Memory B cell (primary cell): ENCODE measurements at regions not wholly inside any gene's neighbourhood (a gene's known extent, or its start where the extent isn't known, plus 50 kb on each side); places are given as distances from the start of the nearest gene placed in this dataset.

Source experiments
- ATAC-seq: fragments of 150-1000 bp; cut with Tn5 transposase; 2 replicates; pipeline ENCODE4 v1.10.0; 2021; ENCODE audit warnings: low read depth, mild to moderate bottlenecking, moderate library complexity
- DNase-seq, 2 donors: peaks; one replicate each; pipeline ENCODE4 v3.0.0; 2022; ENCODE audit warnings: low spot score in 2 of 2
- H3K27ac Mint-ChIP-seq: one replicate; pipeline ENCODE4 v1.8.0; 2022; ENCODE audit warnings: mild to moderate bottlenecking, moderate library complexity, mixed read lengths
- H3K27me3 Mint-ChIP-seq: one replicate; pipeline ENCODE4 v1.8.0; 2022; ENCODE audit warnings: mixed read lengths
- H3K36me3 Mint-ChIP-seq: one replicate; pipeline ENCODE4 v1.8.0; 2022; ENCODE audit warnings: mild to moderate bottlenecking, mixed read lengths
- H3K4me1 Mint-ChIP-seq: one replicate; pipeline ENCODE4 v1.8.0; 2022; ENCODE audit warnings: mixed read lengths
- H3K4me3 Mint-ChIP-seq: one replicate; pipeline ENCODE4 v1.8.0; 2022; ENCODE audit warnings: mild to moderate bottlenecking, moderate library complexity, mixed read lengths
- H3K9me3 Mint-ChIP-seq: one replicate; pipeline ENCODE4 v1.8.0; 2022; ENCODE audit warnings: mixed read lengths

DNA sequence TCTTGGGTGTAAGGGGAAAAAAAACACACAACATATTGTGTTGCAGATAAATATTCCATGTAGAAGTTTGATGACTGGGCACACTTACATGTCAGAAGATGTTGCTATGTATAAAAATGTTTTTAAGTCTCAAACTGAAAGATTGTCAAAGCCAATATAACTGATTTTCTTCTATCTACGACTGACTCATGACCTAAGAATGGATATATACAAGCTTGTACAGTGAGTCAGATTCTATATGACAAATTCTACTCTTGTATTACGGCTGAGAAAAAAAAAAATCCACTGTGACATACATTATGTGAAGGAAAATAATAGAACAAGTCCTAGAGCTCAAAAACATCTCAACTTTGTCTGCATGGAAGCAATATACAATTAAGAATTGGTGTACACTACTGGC, 343.0 kb upstream of the PCDH15 start:
- Mint-ChIP-seq H3K9me3 (no peaks in the 10 kb centered on the region), H3K27me3 (no peaks in the 10 kb centered on the region), H3K36me3 (no peaks in the 10 kb centered on the region), H3K4me3 (no peak overlapping the region), H3K4me1 (no peaks in the 10 kb centered on the region), H3K27ac (no peak overlapping the region)
- ATAC-seq (no peak), DNase-seq (no peak)

DNA sequence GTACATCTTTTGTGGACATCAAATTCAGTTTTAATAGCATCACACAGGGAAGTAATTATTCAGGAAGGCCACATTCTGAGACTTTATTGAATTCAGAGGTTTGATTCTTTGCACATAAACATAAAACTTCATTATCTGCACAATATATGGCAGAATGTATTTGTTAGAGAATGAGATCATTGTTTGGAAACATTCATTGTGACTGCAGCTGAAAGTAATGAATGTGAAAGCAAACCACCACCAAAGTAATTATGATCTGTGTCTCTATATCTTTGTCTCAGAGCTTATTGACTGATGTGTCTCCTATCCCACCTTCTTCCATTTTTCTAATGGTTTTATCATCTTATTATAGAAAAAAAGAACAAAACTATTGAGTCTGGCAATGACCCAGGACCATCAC, 340.9 kb upstream of the PCDH15 start:
- Mint-ChIP-seq H3K36me3 (no peaks in the 10 kb centered on the region), H3K27me3 (no peaks in the 10 kb centered on the region), H3K4me3 (no peak overlapping the region), H3K27ac (no peak overlapping the region), H3K9me3 (peaks cover 1% of the 10 kb centered on the region), H3K4me1 (no peaks in the 10 kb centered on the region)
- ATAC-seq (no peak), DNase-seq (no peak)

DNA sequence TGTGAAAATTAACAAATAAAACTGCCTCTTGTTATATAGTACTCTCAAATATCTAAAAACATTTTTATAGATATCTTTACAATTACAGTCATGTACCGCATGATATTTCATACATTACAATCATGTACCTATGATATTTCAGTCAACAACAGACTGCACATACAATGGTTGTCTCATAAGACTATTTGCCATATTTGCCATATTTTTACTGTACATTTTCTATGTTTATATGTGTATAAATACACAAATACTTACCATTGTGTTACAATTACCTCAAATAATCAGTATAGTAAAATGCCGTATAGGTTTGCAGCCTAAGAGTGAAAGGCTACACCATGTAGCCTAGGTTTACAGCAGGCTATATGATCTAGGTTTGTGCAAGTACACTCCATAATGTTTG, 336.0 kb upstream of the PCDH15 start:
- ATAC-seq (no peak), DNase-seq (no peak)
- no peaks in the 10 kb centered on the region for H3K36me3 Mint-ChIP-seq
- H3K27me3 Mint-ChIP-seq: no peaks in the 10 kb centered on the region
- H3K4me3 Mint-ChIP-seq: no peak overlapping the region
- peaks cover 1% of the 10 kb centered on the region for H3K9me3 Mint-ChIP-seq
- no peaks in the 10 kb centered on the region for H3K4me1 Mint-ChIP-seq
- no peak overlapping the region for H3K27ac Mint-ChIP-seq

DNA sequence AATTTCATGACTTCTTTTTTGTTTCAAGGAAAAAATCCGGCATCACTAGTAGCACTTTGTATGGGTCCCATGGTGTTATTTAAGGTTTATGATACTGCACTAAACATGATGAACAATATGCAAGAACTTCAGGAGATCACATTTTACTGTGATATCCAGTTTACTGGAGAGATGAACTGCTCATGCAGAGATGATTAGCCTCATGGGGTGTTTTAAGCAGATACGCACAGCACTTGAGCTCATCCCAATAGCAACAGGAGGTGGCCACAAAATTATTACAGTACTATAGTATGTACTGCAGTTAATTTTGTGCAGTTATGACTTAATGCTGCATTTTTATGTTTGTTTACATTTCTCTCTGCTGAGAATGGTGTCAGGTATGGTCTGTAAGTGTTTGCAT, 303.7 kb upstream of the PCDH15 start:
- H3K27ac Mint-ChIP-seq: no peak overlapping the region
- no peaks in the 10 kb centered on the region for H3K36me3 Mint-ChIP-seq
- no peaks in the 10 kb centered on the region for H3K9me3 Mint-ChIP-seq
- no peaks in the 10 kb centered on the region for H3K27me3 Mint-ChIP-seq
- DNase-seq: no peak
- no peak for ATAC-seq
- no peaks in the 10 kb centered on the region for H3K4me1 Mint-ChIP-seq
- H3K4me3 Mint-ChIP-seq: no peak overlapping the region

DNA sequence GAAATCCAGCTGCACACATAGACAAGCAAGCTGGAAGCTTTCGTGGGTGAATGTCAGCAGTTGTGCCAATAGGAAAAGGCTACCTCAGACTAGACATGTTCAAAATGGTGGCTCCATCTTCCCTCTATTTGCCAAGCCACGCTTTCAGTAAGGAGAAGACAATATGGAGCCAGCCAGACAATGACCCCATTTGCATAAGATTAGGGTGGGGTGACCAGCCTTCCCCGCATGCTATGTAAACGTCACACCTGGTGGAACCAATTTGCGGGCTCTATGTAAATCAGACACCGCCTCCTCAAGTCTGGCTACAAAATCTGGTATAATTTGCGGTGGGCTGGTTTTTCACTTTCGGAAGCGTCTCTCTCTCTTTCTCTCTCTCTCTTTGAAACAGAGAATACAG, 297.4 kb upstream of the PCDH15 start:
- Mint-ChIP-seq H3K9me3 (peaks cover 1% of the 10 kb centered on the region), H3K4me3 (no peak overlapping the region), H3K27ac (no peak overlapping the region), H3K27me3 (no peaks in the 10 kb centered on the region), H3K4me1 (no peaks in the 10 kb centered on the region), H3K36me3 (no peaks in the 10 kb centered on the region)
- DNase-seq: no peak
- ATAC-seq: no peak

DNA sequence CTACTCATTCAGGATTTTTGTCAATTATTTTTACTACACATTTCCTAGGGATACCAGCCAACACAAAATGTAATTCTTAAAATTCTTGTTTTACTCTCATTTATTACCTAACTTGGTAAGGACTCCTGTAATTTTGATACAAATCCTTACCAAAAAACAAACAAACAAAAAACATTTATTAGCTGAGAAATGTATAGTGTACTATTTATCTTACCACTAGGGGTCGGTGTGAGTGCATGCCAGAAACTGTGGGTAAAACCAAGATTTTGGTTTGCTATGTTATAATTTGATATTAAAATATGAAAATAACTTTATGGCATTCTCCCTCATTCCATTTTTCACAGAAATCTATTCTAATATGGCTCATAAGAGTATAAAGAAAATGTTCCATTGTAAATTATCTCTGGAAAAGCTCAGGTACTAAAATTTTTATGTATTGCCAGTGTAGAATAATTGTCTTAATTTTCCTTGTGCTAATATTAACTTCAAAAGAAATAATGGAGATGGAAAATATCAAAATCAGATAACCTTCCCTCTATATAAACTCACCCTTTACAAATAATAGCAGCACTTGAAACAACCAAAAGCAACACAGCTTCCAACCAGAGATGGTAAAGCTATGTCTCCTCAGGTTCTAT, 290.8 kb upstream of the PCDH15 start:
- H3K27ac Mint-ChIP-seq: no peak overlapping the region
- ATAC-seq: no peak

DNA sequence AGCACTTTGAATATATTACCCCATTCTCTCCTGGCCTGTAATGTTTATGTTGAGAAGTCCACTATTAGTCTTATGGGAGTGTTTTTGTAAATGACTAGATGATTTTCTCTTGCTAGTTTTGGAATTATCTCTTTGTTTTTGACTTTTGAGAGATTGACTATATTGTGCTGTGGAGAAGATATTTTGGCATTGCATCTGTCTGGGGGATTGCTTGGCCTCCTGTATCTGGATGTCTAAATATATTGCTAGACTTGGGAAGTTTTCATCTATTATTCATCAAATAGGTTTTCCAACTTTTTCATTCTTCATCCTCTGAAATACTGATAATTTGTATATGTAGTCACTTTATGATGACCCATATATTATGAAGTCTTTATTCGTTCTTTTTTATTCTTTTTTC, 277.1 kb upstream of the PCDH15 start:
- Mint-ChIP-seq H3K27ac (no peak overlapping the region), H3K4me3 (no peak overlapping the region), H3K4me1 (no peaks in the 10 kb centered on the region), H3K27me3 (no peaks in the 10 kb centered on the region), H3K9me3 (peaks cover 8% of the 10 kb centered on the region), H3K36me3 (no peaks in the 10 kb centered on the region)
- DNase-seq (no peak), ATAC-seq (no peak)

More for the DNA sequence above, 290.8 kb upstream of the PCDH15 start:
- no peak for DNase-seq
- H3K27me3 Mint-ChIP-seq: no peaks in the 10 kb centered on the region
- H3K36me3 Mint-ChIP-seq: no peaks in the 10 kb centered on the region
- H3K9me3 Mint-ChIP-seq: no peaks in the 10 kb centered on the region
- no peaks in the 10 kb centered on the region for H3K4me1 Mint-ChIP-seq
- H3K4me3 Mint-ChIP-seq: no peak overlapping the region

DNA sequence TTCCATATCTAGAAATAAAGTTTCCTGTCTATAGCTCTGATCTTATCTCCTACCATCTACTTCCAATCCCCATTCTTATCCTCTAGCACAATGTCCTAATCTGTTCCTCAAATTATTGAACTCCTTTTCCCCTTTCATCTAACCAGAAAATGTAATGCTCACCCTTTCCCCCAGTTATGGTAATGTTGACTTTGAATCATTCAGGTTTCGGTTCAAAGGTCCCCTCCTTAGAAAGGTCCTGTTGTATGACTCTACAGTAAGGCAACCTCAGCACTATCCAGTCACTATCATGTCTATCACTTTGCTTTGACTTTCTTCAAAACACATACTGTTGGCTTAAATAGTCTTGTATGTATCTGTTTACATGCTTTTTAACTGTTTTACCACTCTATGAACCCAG, 264.2 kb upstream of the PCDH15 start:
- DNase-seq (no peak), ATAC-seq (no peak)
- Mint-ChIP-seq H3K36me3 (no peaks in the 10 kb centered on the region), H3K27me3 (no peaks in the 10 kb centered on the region), H3K4me1 (no peaks in the 10 kb centered on the region), H3K4me3 (no peak overlapping the region), H3K27ac (no peak overlapping the region), H3K9me3 (peaks cover 2% of the 10 kb centered on the region)

DNA sequence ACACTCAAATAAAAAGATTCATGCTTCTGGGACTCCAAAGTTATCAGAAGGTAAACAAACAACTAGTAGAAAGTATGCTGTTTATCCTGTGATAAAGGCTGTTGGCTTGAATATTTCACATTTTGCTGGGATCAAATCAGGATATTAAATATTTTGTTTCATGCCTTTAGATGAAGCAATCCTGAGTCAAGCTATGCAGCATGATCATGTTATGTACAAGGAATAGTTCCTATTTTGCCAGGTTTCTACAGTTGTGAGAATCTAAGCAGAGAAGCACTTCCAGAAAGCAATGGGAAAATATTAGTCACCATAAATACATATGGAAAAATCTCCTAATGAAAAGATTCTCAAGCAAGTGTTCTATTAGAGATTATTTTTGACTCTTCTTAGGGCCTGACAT, 262.8 kb upstream of the PCDH15 start:
- no peaks in the 10 kb centered on the region for H3K36me3 Mint-ChIP-seq
- DNase-seq: no peak
- peaks cover 2% of the 10 kb centered on the region for H3K9me3 Mint-ChIP-seq
- H3K27me3 Mint-ChIP-seq: no peaks in the 10 kb centered on the region
- H3K4me1 Mint-ChIP-seq: no peaks in the 10 kb centered on the region
- no peak for ATAC-seq
- H3K27ac Mint-ChIP-seq: no peak overlapping the region
- H3K4me3 Mint-ChIP-seq: no peak overlapping the region

DNA sequence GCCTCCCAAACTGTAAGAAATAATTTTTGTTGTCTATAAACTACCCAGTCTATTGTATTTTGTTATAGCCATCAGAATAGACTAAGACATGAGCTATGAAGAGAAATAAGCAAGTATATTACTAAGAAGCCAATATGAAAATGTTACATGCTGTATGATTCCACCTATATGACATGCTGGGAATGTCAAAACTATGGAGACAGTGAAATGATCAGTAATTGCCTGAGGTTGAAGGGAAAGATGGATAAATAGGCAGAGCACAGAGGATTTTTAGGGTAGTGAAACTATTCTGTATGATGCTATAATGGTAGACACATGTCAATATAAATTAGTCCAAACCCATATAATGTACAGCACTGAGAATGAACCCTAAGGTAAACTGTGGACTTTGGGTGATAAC, 261.3 kb upstream of the PCDH15 start:
- H3K27me3 Mint-ChIP-seq: no peaks in the 10 kb centered on the region
- no peak for ATAC-seq
- no peaks in the 10 kb centered on the region for H3K9me3 Mint-ChIP-seq
- no peaks in the 10 kb centered on the region for H3K4me1 Mint-ChIP-seq
- H3K36me3 Mint-ChIP-seq: no peaks in the 10 kb centered on the region
- DNase-seq: no peak
- no peak overlapping the region for H3K27ac Mint-ChIP-seq
- no peak overlapping the region for H3K4me3 Mint-ChIP-seq

DNA sequence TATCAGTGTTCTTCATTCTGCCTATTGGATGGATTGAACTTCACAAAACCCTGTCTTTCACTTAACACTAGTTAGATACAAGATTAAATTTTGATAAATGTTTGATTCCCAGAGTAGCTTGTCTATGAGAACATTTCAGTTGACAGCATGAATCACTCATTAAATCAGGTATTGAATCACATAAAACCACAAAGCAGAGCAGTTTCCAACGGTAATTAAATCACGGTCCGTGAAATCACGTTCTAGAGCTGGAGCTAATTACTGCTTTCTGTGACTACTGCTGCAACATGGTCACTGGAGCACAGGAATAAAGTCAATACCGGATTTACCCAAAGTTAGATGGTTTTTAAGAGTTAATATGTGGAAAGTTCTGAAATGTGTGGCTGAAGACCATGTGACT, 257.8 kb upstream of the PCDH15 start:
- Mint-ChIP-seq H3K4me1 (no peaks in the 10 kb centered on the region), H3K4me3 (no peak overlapping the region)

DNA sequence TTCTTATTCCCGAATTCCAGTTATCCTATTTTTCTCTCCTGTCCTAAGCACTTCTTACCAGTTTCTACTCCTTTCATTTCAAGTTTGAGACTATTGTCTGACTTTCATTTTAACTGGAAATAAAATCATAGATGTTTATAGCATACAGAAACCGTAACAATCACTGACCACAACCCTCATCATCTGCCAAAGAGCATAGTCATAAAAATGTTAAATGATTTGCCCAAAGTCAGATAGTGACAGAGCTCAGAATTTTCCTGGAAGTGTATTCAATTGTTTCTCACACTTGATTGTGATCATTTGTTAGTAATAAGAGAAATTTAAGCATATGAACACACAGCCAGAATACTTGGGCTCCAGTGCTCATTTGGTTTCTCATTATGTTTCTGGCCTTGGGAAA, 250.5 kb upstream of the PCDH15 start:
- Mint-ChIP-seq H3K27me3 (no peaks in the 10 kb centered on the region), H3K36me3 (no peaks in the 10 kb centered on the region), H3K27ac (no peak overlapping the region), H3K4me3 (no peak overlapping the region), H3K4me1 (no peaks in the 10 kb centered on the region), H3K9me3 (peaks cover 6% of the 10 kb centered on the region)
- ATAC-seq (no peak), DNase-seq (no peak)

More for the DNA sequence above, 257.8 kb upstream of the PCDH15 start:
- peaks cover 6% of the 10 kb centered on the region for H3K9me3 Mint-ChIP-seq
- no peaks in the 10 kb centered on the region for H3K36me3 Mint-ChIP-seq
- H3K27me3 Mint-ChIP-seq: no peaks in the 10 kb centered on the region
- H3K27ac Mint-ChIP-seq: no peak overlapping the region
- DNase-seq (no peak), ATAC-seq (no peak)

DNA sequence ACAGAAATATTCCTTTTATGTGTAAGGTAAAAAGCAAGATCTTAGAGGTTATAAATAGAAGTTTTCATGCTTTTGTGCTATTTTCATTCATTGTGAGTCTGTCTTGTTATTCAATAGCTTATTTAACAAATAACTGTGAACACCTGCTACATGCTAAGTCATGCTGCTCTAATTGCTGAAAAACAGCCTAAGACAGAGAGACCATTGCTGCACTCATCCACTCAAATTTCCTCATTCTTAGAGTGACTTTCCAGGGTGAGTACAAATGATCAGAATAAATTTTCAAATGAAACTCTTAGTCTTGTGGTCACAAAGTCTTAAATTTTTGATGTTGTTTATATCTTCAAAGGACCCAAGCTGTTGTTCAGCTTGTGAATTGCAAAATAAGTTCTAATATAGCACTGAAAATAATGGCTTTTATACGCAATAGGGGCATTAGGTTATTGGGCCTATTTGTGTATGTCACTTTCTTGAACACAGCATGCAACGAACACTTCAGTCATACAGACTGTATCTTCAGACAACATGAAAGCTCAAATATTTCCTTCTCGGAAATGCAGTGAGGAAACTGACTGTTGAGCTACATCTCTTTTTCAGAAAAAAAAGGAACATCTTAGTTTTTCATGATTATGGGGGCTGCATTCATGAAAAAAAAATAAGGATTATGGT, 247.9 kb upstream of the PCDH15 start:
- H3K27me3 Mint-ChIP-seq: no peaks in the 10 kb centered on the region
- no peaks in the 10 kb centered on the region for H3K36me3 Mint-ChIP-seq
- DNase-seq (no peak), ATAC-seq (no peak)
- no peaks in the 10 kb centered on the region for H3K4me1 Mint-ChIP-seq
- no peaks in the 10 kb centered on the region for H3K9me3 Mint-ChIP-seq
- no peak overlapping the region for H3K4me3 Mint-ChIP-seq
- no peak overlapping the region for H3K27ac Mint-ChIP-seq

DNA sequence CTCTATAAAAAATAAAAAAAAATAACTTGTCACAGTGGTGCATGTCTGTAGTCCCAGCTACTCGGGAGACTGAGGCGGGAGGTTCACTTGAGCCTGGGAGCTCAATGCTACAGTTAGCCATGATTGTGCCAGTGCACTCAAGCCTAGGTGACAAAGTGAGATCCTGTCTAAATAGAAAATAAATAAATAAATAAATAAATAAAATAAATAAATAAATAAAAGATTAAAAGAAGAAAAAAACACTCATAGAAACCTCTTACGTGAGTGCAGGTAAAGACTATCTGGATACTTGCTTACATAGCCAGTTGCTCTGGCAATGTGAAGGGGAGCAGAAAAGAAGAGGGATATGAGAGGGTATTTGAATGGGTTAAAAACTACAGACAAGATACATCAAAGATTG, 242.5 kb upstream of the PCDH15 start:
- Mint-ChIP-seq H3K9me3 (no peaks in the 10 kb centered on the region), H3K36me3 (no peaks in the 10 kb centered on the region), H3K4me3 (no peak overlapping the region), H3K4me1 (no peaks in the 10 kb centered on the region), H3K27me3 (no peaks in the 10 kb centered on the region), H3K27ac (no peak overlapping the region)
- ATAC-seq (no peak), DNase-seq (no peak)

DNA sequence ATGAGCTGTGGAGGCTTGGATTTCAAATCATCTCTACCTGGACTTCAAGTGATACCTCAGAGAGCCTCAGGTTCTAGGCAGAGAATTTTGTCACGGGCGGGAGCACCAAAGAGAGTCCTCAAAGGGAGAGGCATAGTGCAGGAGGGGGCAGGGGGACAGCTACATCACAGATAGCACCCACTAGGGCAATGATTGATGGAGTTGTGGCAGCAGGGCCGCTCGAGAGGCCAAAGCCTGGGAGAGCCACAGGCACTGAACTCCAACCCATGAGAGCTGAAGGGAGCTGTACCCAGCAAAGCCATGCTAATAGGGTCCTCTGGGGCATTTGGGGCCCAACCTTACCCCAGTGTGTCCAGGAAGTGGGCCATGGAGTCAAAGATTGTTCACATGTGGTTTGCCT, 232.0 kb upstream of the PCDH15 start:
- Mint-ChIP-seq H3K36me3 (no peaks in the 10 kb centered on the region), H3K4me1 (no peaks in the 10 kb centered on the region), H3K27me3 (no peaks in the 10 kb centered on the region), H3K27ac (no peak overlapping the region), H3K4me3 (no peak overlapping the region), H3K9me3 (no peaks in the 10 kb centered on the region)
- no peak for DNase-seq
- ATAC-seq: no peak
